Spleen (tissue), 7 donors: ENCODE measurements at regions not wholly inside any gene's neighbourhood (a gene's known extent, or its start where the extent isn't known, plus 50 kb on each side); places are given as distances from the start of the nearest gene placed in this dataset.

Source experiments
- CTCF ChIP-seq, 11 experiments: fragments of 200-600 bp in 7 of 11; fragments of 450-650 bp in 4 of 11; sonication (generic) in 4 of 11; IDR thresholded peaks in 8 of 11; conservative IDR thresholded peaks in 3 of 11; 1 replicate in 7 of 11; 2 replicates in 4 of 11; pipeline versions ENCODE4 v1.4.0 to v1.8.0; 2016 to 2021; ENCODE audit warnings: antibody characterized with exemption in 11 of 11, inconsistent platforms in 4 of 11, mild to moderate bottlenecking in 1 of 11
- POLR2A ChIP-seq, 3 donors: fragments of 450-650 bp; IDR thresholded peaks; one replicate each; pipeline ENCODE4 v1.5.1; 2017; ENCODE audit warnings: antibody characterized with exemption in 3 of 3, mild to moderate bottlenecking in 1 of 3
- donor health status: DM: no; HTN: no; CAD: no; lungs with moderate emphysema.
- donor health status: DM: no; HTN: no; CAD: no.
- donor health status: DM: no; HTN: no; CAD: no.

- no peak for TF ChIP-seq CTCF (IDR thresholded peaks at IDR 0.05 in 8 of 11, conservative IDR thresholded peaks at IDR 0.05 in 3 of 11)
- no peak for TF ChIP-seq POLR2A (IDR thresholded peaks at IDR 0.05)
Measured at GRCh38 chr20:46787991-46788762, 78.7 kb downstream of the SLC2A10 start.
